ENCODE measurements at regions not wholly inside any gene's neighbourhood (a gene's known extent, or its start where the extent isn't known, plus 50 kb on each side); places are given as distances from the start of the nearest gene placed in this dataset.

DNA sequence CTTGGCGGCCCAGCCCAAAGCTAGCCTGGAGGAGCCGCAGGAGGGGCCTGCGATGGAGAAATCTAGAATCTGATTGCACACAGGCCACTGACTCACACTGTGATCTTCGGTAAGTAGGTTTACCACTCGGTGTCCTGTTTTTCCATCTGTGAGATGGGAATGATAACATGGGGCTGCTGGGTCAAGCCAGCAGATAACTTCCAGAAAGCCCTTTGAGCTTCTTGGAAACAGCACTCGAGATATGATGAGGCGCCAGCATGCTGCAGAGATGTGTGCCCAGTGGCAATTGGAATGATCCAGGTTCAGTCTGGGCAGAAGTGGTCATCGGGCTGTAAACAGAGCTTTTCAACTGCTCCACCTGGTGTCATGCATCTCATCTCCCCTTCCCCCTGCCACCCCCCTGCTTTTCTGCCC is 771.3 kb upstream of the TBX3 start:
- no peak for TF ChIP-seq GATA1 (IDR thresholded peaks at IDR 0.05; ENCODE audit: low read depth, low read length)
- TF ChIP-seq POLR2A (IDR thresholded peaks at IDR 0.05; ENCODE audit: low read length): no peak

All from erythroblast (primary cell).